Stomach (tissue), 8 donors: ENCODE measurements at regions not wholly inside any gene's neighbourhood (a gene's known extent, or its start where the extent isn't known, plus 50 kb on each side); places are given as distances from the start of the nearest gene placed in this dataset.

ENCODE experiments used
- DNase-seq, 2 donors: peaks; one replicate each; pipeline versions ENCODE4 v3.0.0 to v3.0.0-alpha.2; 2013 to 2019
- H3K27ac ChIP-seq, 5 donors: fragments of 200-600 bp in 4 of 5; sonication (generic) in 4 of 5; one replicate each; pipeline ENCODE4 v1.5.1; 2013 to 2019; ENCODE audit warnings: mild to moderate bottlenecking in 1 of 5, moderate library complexity in 1 of 5
- H3K27me3 ChIP-seq, 3 donors: fragments of 200-600 bp; sonication (generic); one replicate each; pipeline ENCODE4 v1.5.1; 2017 to 2019; ENCODE audit warnings: mixed run types in 1 of 3
- H3K36me3 ChIP-seq, 4 donors: fragments of 200-600 bp; sonication (generic); 1 replicate in 3 of 4; 2 replicates in 1 of 4; pipeline ENCODE4 v1.5.1; 2016 to 2019
- H3K4me1 ChIP-seq, 4 donors: fragments of 200-600 bp; sonication (generic); one replicate each; pipeline ENCODE4 v1.5.1; 2016 to 2019
- H3K4me3 ChIP-seq, 4 donors: fragments of 200-600 bp; sonication (generic) in 3 of 4; one replicate each; pipeline ENCODE4 v1.5.1; 2016 to 2019; ENCODE audit warnings: mild to moderate bottlenecking in 1 of 4
- H3K9me3 ChIP-seq, 4 donors: fragments of 200-600 bp; sonication (generic); one replicate each; pipeline ENCODE4 v1.5.1; 2016 to 2019
- CTCF ChIP-seq, 7 experiments: fragments of 450-650 bp in 4 of 7; fragments of 200-600 bp in 3 of 7; sonication (generic) in 3 of 7; IDR thresholded peaks; one replicate each; pipeline ENCODE4 v1.5.1; 2016 to 2019; ENCODE audit warnings: antibody characterized with exemption in 7 of 7, control low read depth in 2 of 7, mild to moderate bottlenecking in 1 of 7
- EP300 ChIP-seq: sonication (generic); formaldehyde crosslinking; IDR thresholded peaks from one replicate; pipeline ENCODE4 v1.6.1; 2017; ENCODE audit warnings: antibody characterized with exemption
- POLR2A ChIP-seq, 4 donors: fragments of 450-650 bp; IDR thresholded peaks; one replicate each; pipeline ENCODE4 v1.6.1; 2016; ENCODE audit warnings: antibody characterized with exemption in 4 of 4, control low read depth in 2 of 4, mild to moderate bottlenecking in 1 of 4, moderate library complexity in 1 of 4
- POLR2AphosphoS5 ChIP-seq, 3 donors: sonication (generic); formaldehyde crosslinking; IDR thresholded peaks; one replicate each; pipeline ENCODE4 v1.6.1; 2016; ENCODE audit warnings: antibody characterized with exemption in 3 of 3
- WGBS, 5 donors: extraction: QIAGEN DNeasy Blood & Tissue Kit in 3 of 5; methylation state at CpG; one replicate each; pipeline versions ENCODE4 v1.1.5 to v1.1.7; 2013 to 2018; 5-methylcytosine and 5-hydroxymethylcytosine counted together
- intact Hi-C: fragments of 100-400 bp; cut with DNase I; formaldehyde crosslinking; loops from one replicate; pipeline ENCODE4 v1.15.1; 2023; ENCODE audit warnings: low total_unique reads
- donor health status: healthy with polysubstance abuse.
- donor health status: Bipolar disorder and iron deficiency.
- donor health status: healthy.

- TF ChIP-seq EP300 (no peak), POLR2AphosphoS5 (IDR thresholded peaks at IDR 0.05) (no peak), CTCF (IDR thresholded peaks at IDR 0.05) (no peak), POLR2A (IDR thresholded peaks at IDR 0.05) (no peak)
- Histone ChIP-seq H3K36me3 (no peaks in the 10 kb centered on the region), H3K27me3 (no peaks in the 10 kb centered on the region), H3K9me3 (no peaks in the 10 kb centered on the region), H3K4me1 (peaks cover 0 to 9% (median 0%) of the 10 kb centered on the region in 4 donors), H3K27ac (no peak overlapping the region), H3K4me3 (no peak overlapping the region)
- intact Hi-C loops, result no loop called here
- DNase-seq, result peak in 1 of 2 donors; percentile 52
- 58 to 68% (median 65%) methylated on average over 11 of the region's 11 CpGs for WGBS, 5 donors
These were observed 201.8 kb upstream of the LRFN2 start for GRCh38 chr6:40788661-40789655.

- intact Hi-C loops, result no loop called here
- no peak for DNase-seq
- peaks cover 0 to 5% (median 0%) of the 10 kb centered on the region in 4 donors for H3K4me1 ChIP-seq
- peaks cover 0 to 5% (median 0%) of the 10 kb centered on the region in 3 donors for H3K27me3 ChIP-seq
- WGBS, 5 donors, result 65 to 73% (median 71%) methylated on average over 2 to 3 of the region's 3 CpGs
- no peak overlapping the region for H3K27ac ChIP-seq
- no peak overlapping the region for H3K4me3 ChIP-seq
- TF ChIP-seq CTCF (IDR thresholded peaks at IDR 0.05), result no peak
- TF ChIP-seq POLR2AphosphoS5 (IDR thresholded peaks at IDR 0.05), result no peak
- no peak for TF ChIP-seq POLR2A (IDR thresholded peaks at IDR 0.05)
- TF ChIP-seq EP300, result no peak
- no peaks in the 10 kb centered on the region for H3K36me3 ChIP-seq
- H3K9me3 ChIP-seq, result no peaks in the 10 kb centered on the region
These were observed 195.2 kb upstream of the LRFN2 start for GRCh38 chr6:40782355-40782754.

- intact Hi-C loops, result no loop called here
These were observed 193.5 kb upstream of the LRFN2 start for GRCh38 chr6:40780637-40781036.

More at GRCh38 chr6:40780637-40781036, 193.5 kb upstream of the LRFN2 start:
- Histone ChIP-seq H3K36me3 (no peaks in the 10 kb centered on the region), H3K9me3 (no peaks in the 10 kb centered on the region), H3K4me3 (no peak overlapping the region), H3K27me3 (peaks cover 0 to 9% (median 0%) of the 10 kb centered on the region in 3 donors), H3K27ac (no peak overlapping the region), H3K4me1 (peaks cover 0 to 5% (median 0%) of the 10 kb centered on the region in 4 donors)
- TF ChIP-seq POLR2AphosphoS5 (IDR thresholded peaks at IDR 0.05), result no peak
- no peak for TF ChIP-seq CTCF (IDR thresholded peaks at IDR 0.05)
- no peak for TF ChIP-seq POLR2A (IDR thresholded peaks at IDR 0.05)
- no peak for TF ChIP-seq EP300
- DNase-seq, result no peak
- 84 to 95% (median 91%) methylated on average over 3 of the region's 3 CpGs for WGBS, 5 donors
